ENCODE measurements at regions not wholly inside any gene's neighbourhood (a gene's known extent, or its start where the extent isn't known, plus 50 kb on each side); places are given as distances from the start of the nearest gene placed in this dataset.

GRCh38 chr4:28548136-28548535 is 1687.5 kb downstream of the STIM2 start:
- no peaks in the 10 kb centered on the region for H3K27me3 ChIP-seq (ENCODE audit: control insufficient read depth, low read length)
- H3K4me2 ChIP-seq (ENCODE audit: low read length) = no peak overlapping the region
- no peak for TF ChIP-seq EZH2phosphoT487 (IDR thresholded peaks at IDR 0.05; ENCODE audit: borderline replicate concordance, low read length)
- TF ChIP-seq, protein P1, sequence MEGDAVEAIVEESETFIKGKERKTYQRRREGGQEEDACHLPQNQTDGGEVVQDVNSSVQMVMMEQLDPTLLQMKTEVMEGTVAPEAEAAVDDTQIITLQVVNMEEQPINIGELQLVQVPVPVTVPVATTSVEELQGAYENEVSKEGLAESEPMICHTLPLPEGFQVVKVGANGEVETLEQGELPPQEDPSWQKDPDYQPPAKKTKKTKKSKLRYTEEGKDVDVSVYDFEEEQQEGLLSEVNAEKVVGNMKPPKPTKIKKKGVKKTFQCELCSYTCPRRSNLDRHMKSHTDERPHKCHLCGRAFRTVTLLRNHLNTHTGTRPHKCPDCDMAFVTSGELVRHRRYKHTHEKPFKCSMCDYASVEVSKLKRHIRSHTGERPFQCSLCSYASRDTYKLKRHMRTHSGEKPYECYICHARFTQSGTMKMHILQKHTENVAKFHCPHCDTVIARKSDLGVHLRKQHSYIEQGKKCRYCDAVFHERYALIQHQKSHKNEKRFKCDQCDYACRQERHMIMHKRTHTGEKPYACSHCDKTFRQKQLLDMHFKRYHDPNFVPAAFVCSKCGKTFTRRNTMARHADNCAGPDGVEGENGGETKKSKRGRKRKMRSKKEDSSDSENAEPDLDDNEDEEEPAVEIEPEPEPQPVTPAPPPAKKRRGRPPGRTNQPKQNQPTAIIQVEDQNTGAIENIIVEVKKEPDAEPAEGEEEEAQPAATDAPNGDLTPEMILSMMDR (IDR thresholded peaks at IDR 0.05; ENCODE audit: low read depth, low read length, poor library complexity, severe bottlenecking) = no peak
- H3K9me3 ChIP-seq (ENCODE audit: control insufficient read depth, insufficient read depth, low read length) = no peaks in the 10 kb centered on the region
- H4K20me1 ChIP-seq (ENCODE audit: control insufficient read depth, insufficient read depth, low read depth, low read length) = no peaks in the 10 kb centered on the region
- no peak overlapping the region for H3K27ac ChIP-seq (ENCODE audit: low read depth, low read length)
- no peak overlapping the region for H3K4me3 ChIP-seq (ENCODE audit: low read length)
- H3F3A ChIP-seq (ENCODE audit: control insufficient read depth, insufficient read depth) = no peaks in the 10 kb centered on the region
- no peaks in the 10 kb centered on the region for H3K79me2 ChIP-seq (ENCODE audit: control insufficient read depth, low read length)
- no peaks in the 10 kb centered on the region for H3K4me1 ChIP-seq (ENCODE audit: control insufficient read depth, low read length)
- H3K36me3 ChIP-seq (ENCODE audit: control insufficient read depth, low read length) = no peaks in the 10 kb centered on the region
- H3K9me2 ChIP-seq (replicated peaks; ENCODE audit: control insufficient read depth, low read length) = no peaks in the 10 kb centered on the region

GRCh38 chr4:28548594-28548993 is 1688.0 kb downstream of the STIM2 start:
- Histone ChIP-seq H3K4me2 (ENCODE audit: low read length) (no peak overlapping the region), H3K9me2 (replicated peaks; ENCODE audit: control insufficient read depth, low read length) (no peaks in the 10 kb centered on the region), H4K20me1 (ENCODE audit: control insufficient read depth, insufficient read depth, low read depth, low read length) (no peaks in the 10 kb centered on the region), H3K36me3 (ENCODE audit: control insufficient read depth, low read length) (no peaks in the 10 kb centered on the region), H3F3A (ENCODE audit: control insufficient read depth, insufficient read depth) (no peaks in the 10 kb centered on the region), H3K27me3 (ENCODE audit: control insufficient read depth, low read length) (no peaks in the 10 kb centered on the region), H3K9me3 (ENCODE audit: control insufficient read depth, insufficient read depth, low read length) (no peaks in the 10 kb centered on the region), H3K4me3 (ENCODE audit: low read length) (no peak overlapping the region), H3K27ac (ENCODE audit: low read depth, low read length) (no peak overlapping the region), H3K79me2 (ENCODE audit: control insufficient read depth, low read length) (no peaks in the 10 kb centered on the region), H3K4me1 (ENCODE audit: control insufficient read depth, low read length) (no peaks in the 10 kb centered on the region)
- TF ChIP-seq, protein P1 (IDR thresholded peaks at IDR 0.05; ENCODE audit: low read depth, low read length, poor library complexity, severe bottlenecking) = no peak
- TF ChIP-seq EZH2phosphoT487 (IDR thresholded peaks at IDR 0.05; ENCODE audit: borderline replicate concordance, low read length) = no peak

DNA sequence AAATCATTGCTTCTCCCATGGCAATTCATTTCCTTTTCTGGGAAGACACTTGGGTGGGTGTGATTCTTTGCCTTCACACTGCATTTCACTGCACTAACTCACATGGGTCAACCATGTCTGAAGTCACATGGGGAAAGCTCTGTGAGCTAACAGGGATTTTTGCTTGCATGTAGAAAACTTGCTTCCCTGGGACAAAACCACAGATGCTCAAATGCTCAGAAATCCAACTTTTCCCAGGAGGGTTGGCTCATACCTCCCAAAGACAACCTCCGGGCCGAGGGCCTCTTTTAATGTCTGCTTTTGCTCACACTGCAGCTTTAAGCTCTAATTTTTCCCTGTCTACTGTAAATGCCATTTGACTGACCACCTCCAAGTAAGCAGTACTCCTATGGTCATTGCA is 1695.2 kb downstream of the STIM2 start:
- Histone ChIP-seq H3K4me1 (ENCODE audit: control insufficient read depth, low read length) (no peaks in the 10 kb centered on the region), H3K36me3 (ENCODE audit: control insufficient read depth, low read length) (no peaks in the 10 kb centered on the region), H3K79me2 (ENCODE audit: control insufficient read depth, low read length) (no peaks in the 10 kb centered on the region), H3F3A (ENCODE audit: control insufficient read depth, insufficient read depth) (no peaks in the 10 kb centered on the region), H4K20me1 (ENCODE audit: control insufficient read depth, insufficient read depth, low read depth, low read length) (no peaks in the 10 kb centered on the region), H3K4me3 (ENCODE audit: low read length) (no peak overlapping the region), H3K9me3 (ENCODE audit: control insufficient read depth, insufficient read depth, low read length) (no peaks in the 10 kb centered on the region), H3K27me3 (ENCODE audit: control insufficient read depth, low read length) (no peaks in the 10 kb centered on the region), H3K9me2 (replicated peaks; ENCODE audit: control insufficient read depth, low read length) (no peaks in the 10 kb centered on the region), H3K27ac (ENCODE audit: low read depth, low read length) (no peak overlapping the region), H3K4me2 (ENCODE audit: low read length) (no peak overlapping the region)
- TF ChIP-seq, protein P1 (IDR thresholded peaks at IDR 0.05; ENCODE audit: low read depth, low read length, poor library complexity, severe bottlenecking) = no peak
- TF ChIP-seq EZH2phosphoT487 (IDR thresholded peaks at IDR 0.05; ENCODE audit: borderline replicate concordance, low read length) = no peak

GRCh38 chr4:28557755-28558154 is 1697.1 kb downstream of the STIM2 start:
- Histone ChIP-seq H3K9me3 (ENCODE audit: control insufficient read depth, insufficient read depth, low read length) (no peaks in the 10 kb centered on the region), H3F3A (ENCODE audit: control insufficient read depth, insufficient read depth) (no peaks in the 10 kb centered on the region), H3K4me2 (ENCODE audit: low read length) (no peak overlapping the region), H4K20me1 (ENCODE audit: control insufficient read depth, insufficient read depth, low read depth, low read length) (no peaks in the 10 kb centered on the region), H3K79me2 (ENCODE audit: control insufficient read depth, low read length) (no peaks in the 10 kb centered on the region), H3K36me3 (ENCODE audit: control insufficient read depth, low read length) (no peaks in the 10 kb centered on the region), H3K27ac (ENCODE audit: low read depth, low read length) (no peak overlapping the region), H3K4me3 (ENCODE audit: low read length) (no peak overlapping the region), H3K4me1 (ENCODE audit: control insufficient read depth, low read length) (no peaks in the 10 kb centered on the region), H3K9me2 (replicated peaks; ENCODE audit: control insufficient read depth, low read length) (no peaks in the 10 kb centered on the region), H3K27me3 (ENCODE audit: control insufficient read depth, low read length) (no peaks in the 10 kb centered on the region)
- TF ChIP-seq EZH2phosphoT487 (IDR thresholded peaks at IDR 0.05; ENCODE audit: borderline replicate concordance, low read length) = no peak
- TF ChIP-seq, protein P1 (IDR thresholded peaks at IDR 0.05; ENCODE audit: low read depth, low read length, poor library complexity, severe bottlenecking) = no peak

Measured in DOHH2 (cell line).